ENCODE measurements at regions not wholly inside any gene's neighbourhood (a gene's known extent, or its start where the extent isn't known, plus 50 kb on each side); places are given as distances from the start of the nearest gene placed in this dataset.

- Histone ChIP-seq H3K4me1 (ENCODE audit: control insufficient read depth, extremely low read depth, insufficient read depth, low read length) (no peaks in the 10 kb centered on the region), H3K9ac (replicated peaks; ENCODE audit: extremely low read depth, insufficient read depth, low read length) (no peak overlapping the region), H3K27ac (ENCODE audit: insufficient read depth, low read depth, low read length) (no peak overlapping the region), H3K27me3 (ENCODE audit: control insufficient read depth in 2 of 2, insufficient read depth in 2 of 2, low read length in 2 of 2) (no peaks in the 10 kb centered on the region), H3K9me3 (replicated peaks; ENCODE audit: control insufficient read depth, insufficient read depth, low read length) (no peaks in the 10 kb centered on the region), H3K36me3 (ENCODE audit: control insufficient read depth in 2 of 2, extremely low read depth in 1 of 2, insufficient read depth in 2 of 2, low read length in 2 of 2) (no peaks in the 10 kb centered on the region), H4K20me1 (replicated peaks; ENCODE audit: control insufficient read depth, extremely low read depth, insufficient read depth, low read length) (no peaks in the 10 kb centered on the region), H3K4me2 (ENCODE audit: insufficient read depth, low read length) (no peak overlapping the region), H3K9me1 (replicated peaks; ENCODE audit: control insufficient read depth, extremely low read depth, insufficient read depth, low read length) (no peaks in the 10 kb centered on the region), H3K4me3 (replicated peaks in 1 of 3; ENCODE audit: insufficient read depth in 1 of 3, low read depth in 1 of 3, low read length in 3 of 3) (no peak overlapping the region), H3K79me2 (ENCODE audit: control insufficient read depth, insufficient read depth, low read length) (no peaks in the 10 kb centered on the region), H2AFZ (ENCODE audit: low read depth, low read length) (no peak overlapping the region)
- DNase-seq (ENCODE audit: low read depth, low spot score) (no peak), FAIRE-seq (no peak)
- dilution Hi-C loops (cut with MboI; ENCODE audit: extremely low pct_ligation_motif_present, low sequenced_read_pairs) = no loop called here
- CTCF ChIA-PET = interaction anchor here (1.4 kb wide), 1 partner anchor 9 kb away, joined by 3 read pairs; no protein-coding TSS in a partner anchor
- no peak for TF ChIP-seq GATA2 (IDR thresholded peaks at IDR 0.05; ENCODE audit: insufficient read depth, insufficient read length, low read depth, low read length)
- TF ChIP-seq MAX (IDR thresholded peaks at IDR 0.05; ENCODE audit: insufficient read depth, insufficient read length) = no peak
- TF ChIP-seq CTCF (IDR thresholded peaks at IDR 0.05; ENCODE audit: extremely low read depth in 1 of 2, insufficient read depth in 1 of 2, low read depth in 1 of 2, low read length in 2 of 2) = no peak
- TF ChIP-seq FOS (IDR thresholded peaks at IDR 0.05; ENCODE audit: borderline replicate concordance, insufficient read depth, low read length) = no peak
- no peak for TF ChIP-seq MYC (IDR thresholded peaks at IDR 0.05; ENCODE audit: low read depth, low read length)
- no peak for TF ChIP-seq EZH2 (IDR thresholded peaks at IDR 0.05; ENCODE audit: borderline replicate concordance, low read depth, low read length, severe bottlenecking)
- TF ChIP-seq JUN (IDR thresholded peaks at IDR 0.05; ENCODE audit: borderline replicate concordance, insufficient read depth, insufficient read length, low read depth) = no peak
- TF ChIP-seq POLR2A (IDR thresholded peaks at IDR 0.05; ENCODE audit: low read depth, low read length) = no peak
- no peak for TF ChIP-seq POLR2AphosphoS5 (IDR thresholded peaks at IDR 0.05; ENCODE audit: insufficient read depth, low read depth, low read length)
- intact Hi-C loops (cut with micrococcal nuclease) = no loop called here
- BruUV-seq (replicated peaks) = no TSS peak
- POLR2A ChIA-PET = no interaction called here
Observed at GRCh38 chr5:125778791-125779190, 644.4 kb upstream of the GRAMD2B start.

Data from endothelial cell of umbilical vein (primary cell).